ENCODE measurements at regions not wholly inside any gene's neighbourhood (a gene's known extent, or its start where the extent isn't known, plus 50 kb on each side); places are given as distances from the start of the nearest gene placed in this dataset.
"Not testable (repeated sequence)": the region's sequence is repeated elsewhere in the genome, so short reads cannot be mapped to it uniquely, and the experiment has no call there.

- TF ChIP-seq CTCF (IDR thresholded peaks at IDR 0.05; ENCODE audit: low read depth, low read length); EZH2phosphoT487 (IDR thresholded peaks at IDR 0.05; ENCODE audit: low read depth): not testable (repeated sequence)
Observed at GRCh38 chr15:96666979-96667378, 336.5 kb downstream of the NR2F2 start.

Measured in OCI-LY3 (cell line).